H1 (cell line): ENCODE measurements at regions not wholly inside any gene's neighbourhood (a gene's known extent, or its start where the extent isn't known, plus 50 kb on each side); places are given as distances from the start of the nearest gene placed in this dataset.

ENCODE experiments used
- EZH2 ChIP-seq: fragments of 200-600 bp; sonication (generic); IDR thresholded peaks from 2 replicates; pipeline ENCODE4 v1.7.1; 2012; ENCODE audit warnings: low read depth, mild to moderate bottlenecking, moderate library complexity, low read length, inconsistent platforms; ENCODE audit not compliant: severe bottlenecking
- JUND ChIP-seq: IDR thresholded peaks from 2 replicates; pipeline ENCODE4 v1.6.1; 2011; ENCODE audit warnings: mild to moderate bottlenecking, improper control_type of control experiment, low read length
- NRF1 ChIP-seq: IDR thresholded peaks from 2 replicates; pipeline ENCODE4 v1.6.1; 2011; ENCODE audit warnings: mild to moderate bottlenecking, low read depth, low read length, improper control_type of control experiment
- POU5F1 ChIP-seq: IDR thresholded peaks from 2 replicates; pipeline ENCODE4 v1.6.1; 2011; ENCODE audit warnings: low read depth, mild to moderate bottlenecking, low read length, moderate library complexity
- RXRA ChIP-seq: IDR thresholded peaks from 2 replicates; pipeline ENCODE4 v1.6.1; 2011; ENCODE audit warnings: low read depth, mild to moderate bottlenecking, low read length, moderate library complexity; ENCODE audit not compliant: insufficient read depth
- TF ChIP-seq, protein P1 (sequence below), 3 experiments: IDR thresholded peaks; 1 replicate in 2 of 3; 2 replicates in 1 of 3; pipeline versions ENCODE4 v1.5.1 to v1.6.1; 2011; ENCODE audit warnings: low read length in 3 of 3, mild to moderate bottlenecking in 3 of 3, inconsistent platforms in 2 of 3, low read depth in 1 of 3, moderate library complexity in 1 of 3; ENCODE audit not compliant: insufficient read depth in 1 of 3; ENCODE audit errors: control extremely low read depth in 1 of 3
- TF ChIP-seq, protein P2 (sequence below): IDR thresholded peaks from 2 replicates; pipeline ENCODE4 v1.6.1; 2012; ENCODE audit warnings: inconsistent platforms

DNA sequence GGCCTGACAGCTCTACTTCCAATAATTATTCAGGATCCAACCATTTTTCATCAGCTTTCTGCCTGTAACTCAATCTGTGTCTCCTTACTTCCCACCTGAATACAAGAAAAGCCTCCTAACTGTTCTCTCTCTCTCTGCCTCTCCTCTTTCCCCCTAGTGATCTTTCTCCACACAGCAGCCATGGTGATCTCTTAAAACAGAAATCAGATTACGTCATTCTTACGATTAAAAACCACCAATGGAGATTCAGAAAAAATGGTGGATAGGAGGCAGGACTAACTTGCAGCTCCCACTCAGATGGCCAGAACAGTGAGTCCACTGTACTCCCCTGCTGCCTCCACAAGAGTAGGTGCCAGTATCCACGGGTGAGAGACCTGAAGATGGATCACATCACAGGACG lies 431.7 kb downstream of the MBD2 start:
- TF ChIP-seq, protein P1, sequence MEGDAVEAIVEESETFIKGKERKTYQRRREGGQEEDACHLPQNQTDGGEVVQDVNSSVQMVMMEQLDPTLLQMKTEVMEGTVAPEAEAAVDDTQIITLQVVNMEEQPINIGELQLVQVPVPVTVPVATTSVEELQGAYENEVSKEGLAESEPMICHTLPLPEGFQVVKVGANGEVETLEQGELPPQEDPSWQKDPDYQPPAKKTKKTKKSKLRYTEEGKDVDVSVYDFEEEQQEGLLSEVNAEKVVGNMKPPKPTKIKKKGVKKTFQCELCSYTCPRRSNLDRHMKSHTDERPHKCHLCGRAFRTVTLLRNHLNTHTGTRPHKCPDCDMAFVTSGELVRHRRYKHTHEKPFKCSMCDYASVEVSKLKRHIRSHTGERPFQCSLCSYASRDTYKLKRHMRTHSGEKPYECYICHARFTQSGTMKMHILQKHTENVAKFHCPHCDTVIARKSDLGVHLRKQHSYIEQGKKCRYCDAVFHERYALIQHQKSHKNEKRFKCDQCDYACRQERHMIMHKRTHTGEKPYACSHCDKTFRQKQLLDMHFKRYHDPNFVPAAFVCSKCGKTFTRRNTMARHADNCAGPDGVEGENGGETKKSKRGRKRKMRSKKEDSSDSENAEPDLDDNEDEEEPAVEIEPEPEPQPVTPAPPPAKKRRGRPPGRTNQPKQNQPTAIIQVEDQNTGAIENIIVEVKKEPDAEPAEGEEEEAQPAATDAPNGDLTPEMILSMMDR (IDR thresholded peaks at IDR 0.05; ENCODE audit: control extremely low read depth in 1 of 3, insufficient read depth in 1 of 3, low read depth in 1 of 3, low read length in 3 of 3), result no peak
- no peak for TF ChIP-seq EZH2
- TF ChIP-seq POU5F1, result no peak
- no peak for TF ChIP-seq NRF1
- TF ChIP-seq RXRA, result no peak
- TF ChIP-seq, protein P2, sequence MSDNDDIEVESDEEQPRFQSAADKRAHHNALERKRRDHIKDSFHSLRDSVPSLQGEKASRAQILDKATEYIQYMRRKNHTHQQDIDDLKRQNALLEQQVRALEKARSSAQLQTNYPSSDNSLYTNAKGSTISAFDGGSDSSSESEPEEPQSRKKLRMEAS, result no peak
- no peak for TF ChIP-seq JUND
